ENCODE measurements at regions not wholly inside any gene's neighbourhood (a gene's known extent, or its start where the extent isn't known, plus 50 kb on each side); places are given as distances from the start of the nearest gene placed in this dataset.

- no peak for DNase-seq
- Histone ChIP-seq H3K9ac (ENCODE audit: extremely low read depth, low read length, poor library complexity, severe bottlenecking) (no peak overlapping the region), H3K27me3 (ENCODE audit: control insufficient read depth, insufficient read depth, low read length, poor library complexity, severe bottlenecking) (no peaks in the 10 kb centered on the region), H3K4me1 (ENCODE audit: control insufficient read depth, insufficient read depth, low read length) (no peaks in the 10 kb centered on the region), H3K4me3 (ENCODE audit: low read length) (no peak overlapping the region), H3K36me3 (ENCODE audit: control insufficient read depth, insufficient read depth, low read length) (no peaks in the 10 kb centered on the region), H3K9me3 (ENCODE audit: control insufficient read depth, low read length) (no peaks in the 10 kb centered on the region), H3K27ac (ENCODE audit: low read depth, low read length) (no peak overlapping the region)
- Mint-ChIP-seq H3K36me3 (ENCODE audit: low read depth) (no peaks in the 10 kb centered on the region), H3K27ac (no peak overlapping the region), H3K27me3 (ENCODE audit: insufficient read depth) (no peaks in the 10 kb centered on the region), H3K4me3 (no peak overlapping the region), H3K4me1 (no peaks in the 10 kb centered on the region), H3K9me3 (peaks cover 6% of the 10 kb centered on the region)
- WGBS, 2 experiments (ENCODE audit: insufficient coverage in 1 of 2, insufficient read length in 1 of 2), result 87% methylated on average over 9 to 12 of the region's 12 CpGs
- no peak for TF ChIP-seq CTCF (conservative IDR thresholded peaks at IDR 0.05)
Measured at GRCh38 chr2:61707984-61708852, 145.6 kb downstream of the FAM161A start.

GRCh38 chr2:61705625-61706024, 148.2 kb downstream of the FAM161A start:
- Histone ChIP-seq H3K27me3 (ENCODE audit: control insufficient read depth, insufficient read depth, low read length, poor library complexity, severe bottlenecking) (no peaks in the 10 kb centered on the region), H3K4me1 (ENCODE audit: control insufficient read depth, insufficient read depth, low read length) (no peaks in the 10 kb centered on the region), H3K9me3 (ENCODE audit: control insufficient read depth, low read length) (no peaks in the 10 kb centered on the region), H3K36me3 (ENCODE audit: control insufficient read depth, insufficient read depth, low read length) (no peaks in the 10 kb centered on the region), H3K27ac (ENCODE audit: low read depth, low read length) (no peak overlapping the region), H3K9ac (ENCODE audit: extremely low read depth, low read length, poor library complexity, severe bottlenecking) (no peak overlapping the region), H3K4me3 (ENCODE audit: low read length) (no peak overlapping the region)
- no peak overlapping the region for H3K27ac Mint-ChIP-seq
- no peaks in the 10 kb centered on the region for H3K27me3 Mint-ChIP-seq (ENCODE audit: insufficient read depth)
- H3K4me1 Mint-ChIP-seq, result no peaks in the 10 kb centered on the region
- H3K9me3 Mint-ChIP-seq, result peaks cover 6% of the 10 kb centered on the region
- H3K36me3 Mint-ChIP-seq (ENCODE audit: low read depth), result no peaks in the 10 kb centered on the region
- TF ChIP-seq CTCF (conservative IDR thresholded peaks at IDR 0.05), result no peak
- DNase-seq, result no peak
- no peak overlapping the region for H3K4me3 Mint-ChIP-seq
- 83 to 87% methylated on average over 3 to 5 of the region's 5 CpGs for WGBS, 2 experiments (ENCODE audit: insufficient coverage in 1 of 2, insufficient read length in 1 of 2)

GRCh38 chr2:61704364-61704763, 149.5 kb downstream of the FAM161A start:
- peaks cover 6% of the 10 kb centered on the region for H3K9me3 Mint-ChIP-seq

More at GRCh38 chr2:61704364-61704763, 149.5 kb downstream of the FAM161A start:
- no peak for TF ChIP-seq CTCF (conservative IDR thresholded peaks at IDR 0.05)
- no peaks in the 10 kb centered on the region for H3K9me3 ChIP-seq (ENCODE audit: control insufficient read depth, low read length)
- WGBS, 2 experiments (ENCODE audit: insufficient coverage in 1 of 2, insufficient read length in 1 of 2), result 91 to 92% methylated on average over 2 of the region's 2 CpGs
- H3K9ac ChIP-seq (ENCODE audit: extremely low read depth, low read length, poor library complexity, severe bottlenecking), result no peak overlapping the region
- Mint-ChIP-seq H3K27me3 (ENCODE audit: insufficient read depth) (no peaks in the 10 kb centered on the region), H3K27ac (no peak overlapping the region), H3K4me3 (no peak overlapping the region), H3K36me3 (ENCODE audit: low read depth) (no peaks in the 10 kb centered on the region), H3K4me1 (no peaks in the 10 kb centered on the region)
- H3K4me3 ChIP-seq (ENCODE audit: low read length), result no peak overlapping the region
- no peak for DNase-seq
- H3K27me3 ChIP-seq (ENCODE audit: control insufficient read depth, insufficient read depth, low read length, poor library complexity, severe bottlenecking), result no peaks in the 10 kb centered on the region
- no peak overlapping the region for H3K27ac ChIP-seq (ENCODE audit: low read depth, low read length)
- H3K4me1 ChIP-seq (ENCODE audit: control insufficient read depth, insufficient read depth, low read length), result no peaks in the 10 kb centered on the region
- no peaks in the 10 kb centered on the region for H3K36me3 ChIP-seq (ENCODE audit: control insufficient read depth, insufficient read depth, low read length)
